ENCODE measurements at regions not wholly inside any gene's neighbourhood (a gene's known extent, or its start where the extent isn't known, plus 50 kb on each side); places are given as distances from the start of the nearest gene placed in this dataset.
"Not testable (repeated sequence)": the region's sequence is repeated elsewhere in the genome, so short reads cannot be mapped to it uniquely, and the experiment has no call there.

DNA sequence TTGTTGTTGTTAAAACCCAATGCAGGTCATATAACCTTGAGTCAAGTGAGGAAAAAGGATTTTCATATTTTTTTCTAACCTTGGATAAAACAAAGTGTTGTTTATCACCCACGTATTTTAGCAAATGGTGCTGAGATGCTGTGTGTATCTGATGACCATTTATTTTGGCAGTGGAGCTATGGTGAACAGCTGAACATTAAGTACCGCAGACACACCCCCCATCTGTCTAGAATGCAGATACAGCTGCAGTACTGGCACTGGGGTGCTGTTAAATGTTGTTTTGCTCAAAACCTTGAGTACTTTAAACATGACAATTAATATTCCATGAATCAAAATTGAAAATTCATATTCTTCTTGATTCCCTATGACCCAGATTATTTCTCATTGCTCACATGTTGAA lies 773.3 kb upstream of the SLC39A10 start:
- DNase-seq: peak; percentile 55

DNA sequence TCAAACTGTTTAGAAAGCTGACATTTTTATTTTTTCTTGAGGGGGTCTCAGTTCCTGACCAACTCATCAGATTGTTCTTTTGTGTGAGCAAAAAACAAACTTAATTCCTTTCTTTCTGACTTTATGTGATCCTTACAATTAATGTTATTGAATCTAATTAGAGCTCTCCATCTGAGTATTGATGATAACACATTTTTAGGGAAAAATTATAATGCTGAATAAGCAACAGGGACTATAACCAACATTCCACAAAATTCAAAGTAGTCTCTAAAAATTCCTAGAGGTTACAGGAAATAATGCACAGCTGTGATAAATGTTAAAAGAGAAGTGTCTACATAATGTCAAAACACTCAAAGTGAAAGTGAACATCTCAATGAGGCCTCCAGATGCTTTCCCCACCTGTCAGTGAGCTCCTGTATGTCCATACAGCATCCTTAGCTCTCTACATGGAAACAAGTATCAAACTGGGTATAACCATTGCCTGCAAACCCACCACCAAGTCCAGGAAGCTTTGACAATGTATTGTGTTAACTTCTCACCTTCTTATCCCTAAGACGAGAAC lies 786.0 kb upstream of the SLC39A10 start:
- DNase-seq: peak; percentile 90

DNA sequence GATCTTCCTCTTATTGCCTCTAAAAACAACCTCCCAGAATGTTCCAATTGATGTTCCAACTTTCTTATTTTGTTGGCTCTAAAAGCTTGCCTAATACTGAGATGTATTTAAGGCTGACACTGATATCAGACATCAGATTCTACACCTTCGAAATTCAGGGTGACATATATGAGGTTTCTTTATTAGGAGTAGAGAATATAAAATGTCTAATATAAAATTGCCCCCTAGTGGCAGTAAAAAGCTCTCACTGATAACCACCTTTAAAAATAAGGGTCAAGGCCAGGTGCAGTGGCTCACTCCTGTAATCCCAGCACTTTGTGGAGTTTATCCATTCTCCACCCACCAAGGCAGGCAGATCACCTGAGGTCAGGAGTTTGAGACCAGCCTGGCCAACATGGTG lies 789.7 kb upstream of the SLC39A10 start:
- no peak for DNase-seq

DNA sequence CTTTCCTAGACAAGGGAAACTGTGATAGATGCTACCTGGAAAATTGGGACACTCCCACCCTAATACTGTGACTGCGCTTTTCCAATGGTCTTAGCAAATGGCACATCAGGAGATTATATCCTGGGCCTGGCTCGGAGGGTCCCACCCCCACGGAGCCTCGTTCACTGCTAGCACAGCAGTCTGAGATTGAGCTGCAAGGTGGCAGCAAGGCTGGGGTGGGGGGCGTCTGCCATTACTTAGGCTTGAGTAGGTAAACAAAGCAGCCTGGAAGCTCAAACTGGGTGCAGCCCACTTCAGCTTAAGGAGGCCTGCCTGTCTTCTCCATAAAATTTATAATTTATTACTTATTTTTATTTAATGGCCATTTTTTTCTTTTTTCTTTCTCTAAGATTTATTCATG lies 802.1 kb upstream of the SLC39A10 start:
- DNase-seq: no peak

DNA sequence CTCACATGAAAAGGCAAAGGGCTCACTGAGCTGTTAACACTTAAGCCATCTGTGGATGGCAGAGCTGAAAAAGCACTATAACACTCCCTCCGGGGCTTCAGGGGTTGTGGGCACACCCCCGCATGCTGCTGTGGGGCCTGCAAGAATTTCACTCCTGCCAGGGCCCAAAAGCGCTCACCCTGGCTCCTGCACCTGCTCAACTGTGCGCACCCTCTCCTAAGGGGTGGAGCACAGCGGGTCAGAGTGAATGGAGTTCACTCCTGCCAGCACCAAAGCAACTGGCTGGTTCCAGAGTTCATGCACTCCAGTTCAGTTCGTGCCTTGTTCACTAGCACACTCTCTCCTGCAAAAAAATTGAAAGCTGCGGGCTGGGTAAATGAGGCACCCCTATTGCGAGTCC lies 814.2 kb upstream of the SLC39A10 start:
- DNase-seq: no peak

DNA sequence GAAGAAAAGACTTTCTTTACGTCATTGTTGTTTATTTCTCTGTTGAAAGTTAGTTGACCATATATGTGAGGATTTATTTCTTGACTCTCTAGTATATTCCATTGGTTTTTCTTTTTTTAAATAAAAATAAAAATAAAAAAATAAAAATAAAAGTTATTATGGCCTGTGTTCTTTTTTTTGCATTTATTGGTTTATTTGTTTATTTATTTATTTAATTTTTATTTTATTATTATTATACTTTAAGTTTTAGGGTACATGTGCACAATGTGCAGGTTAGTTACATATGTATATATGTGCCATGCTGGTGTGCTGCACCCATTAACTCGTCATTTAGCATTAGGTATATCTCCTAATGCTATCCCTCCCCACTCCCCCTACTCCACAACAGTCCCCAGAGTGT lies 822.7 kb upstream of the SLC39A10 start:
- not testable (repeated sequence) for DNase-seq

DNA sequence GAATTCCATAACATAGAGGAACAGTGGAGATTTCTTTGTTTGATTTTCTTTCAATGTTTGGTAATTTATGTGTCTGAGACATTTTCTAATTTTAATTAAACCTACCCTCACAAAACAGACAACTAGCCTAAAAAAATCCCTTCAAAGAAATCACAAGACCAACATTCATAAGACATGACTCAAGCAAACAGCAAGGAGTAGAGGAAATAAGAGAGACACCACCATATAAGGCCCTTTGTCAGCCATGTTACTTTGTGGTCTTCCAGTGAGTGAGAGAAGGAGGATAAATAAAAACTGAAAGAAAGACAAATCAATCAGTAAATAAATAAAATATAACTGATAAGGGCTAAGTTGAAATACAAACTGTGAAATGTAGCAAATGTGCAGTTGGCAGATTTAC lies 830.8 kb upstream of the SLC39A10 start:
- no peak for DNase-seq

DNA sequence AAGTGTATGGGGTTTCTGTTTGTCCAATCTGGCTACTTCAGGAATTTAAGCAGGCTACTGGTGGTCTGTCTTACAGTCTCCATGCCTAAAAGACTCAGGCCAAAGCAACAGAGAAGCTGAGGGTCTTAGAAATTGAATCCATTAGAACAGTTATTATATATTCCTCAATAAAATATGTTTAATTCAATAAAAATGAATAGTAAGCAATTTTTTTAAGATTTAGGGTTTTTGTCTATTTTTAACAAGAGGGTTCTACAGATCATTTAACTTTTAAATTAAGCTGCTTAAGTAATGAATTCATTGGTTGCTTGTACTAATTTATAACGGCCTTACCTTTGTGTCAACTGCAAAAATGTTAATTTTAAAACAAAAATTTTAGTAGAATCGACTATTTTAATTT lies 832.6 kb upstream of the SLC39A10 start:
- no peak for DNase-seq

DNA sequence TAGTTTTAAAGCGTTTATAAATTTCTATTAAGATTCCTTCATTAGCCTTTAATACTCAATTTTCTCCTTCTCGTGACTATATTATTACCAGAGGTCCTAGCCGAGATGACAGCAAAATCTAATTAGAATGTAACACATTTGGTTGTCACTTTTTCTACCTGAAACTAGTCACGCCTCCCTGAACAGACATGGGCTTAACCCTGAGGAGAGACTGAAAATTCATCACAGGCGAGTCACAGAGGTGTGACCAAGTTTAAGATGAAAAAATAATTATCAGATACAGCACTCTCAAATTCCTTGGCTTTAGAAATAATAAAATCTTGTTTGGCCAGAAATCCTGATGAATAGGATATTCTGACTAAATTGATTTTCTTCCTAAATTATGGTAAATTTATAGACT lies 834.4 kb upstream of the SLC39A10 start:
- DNase-seq: no peak

DNA sequence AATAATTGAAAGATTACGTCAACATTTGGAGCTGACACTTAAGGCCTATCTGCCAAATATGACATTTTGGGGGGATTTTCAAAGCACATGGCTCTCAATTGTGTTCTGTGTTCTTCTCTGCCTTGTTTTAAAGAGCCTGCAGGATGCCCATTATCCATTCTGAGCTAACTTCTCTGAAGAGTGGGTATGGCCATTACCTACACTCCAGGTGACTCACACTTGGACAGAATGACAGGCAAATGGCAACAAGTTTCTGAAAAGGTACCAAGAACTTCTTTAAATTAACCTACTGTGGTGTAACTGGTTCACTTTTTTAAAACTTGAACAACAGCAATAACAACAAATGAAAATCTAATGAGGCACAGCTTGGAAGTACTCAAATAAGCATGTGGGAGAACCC lies 834.9 kb upstream of the SLC39A10 start:
- no peak for DNase-seq

DNA sequence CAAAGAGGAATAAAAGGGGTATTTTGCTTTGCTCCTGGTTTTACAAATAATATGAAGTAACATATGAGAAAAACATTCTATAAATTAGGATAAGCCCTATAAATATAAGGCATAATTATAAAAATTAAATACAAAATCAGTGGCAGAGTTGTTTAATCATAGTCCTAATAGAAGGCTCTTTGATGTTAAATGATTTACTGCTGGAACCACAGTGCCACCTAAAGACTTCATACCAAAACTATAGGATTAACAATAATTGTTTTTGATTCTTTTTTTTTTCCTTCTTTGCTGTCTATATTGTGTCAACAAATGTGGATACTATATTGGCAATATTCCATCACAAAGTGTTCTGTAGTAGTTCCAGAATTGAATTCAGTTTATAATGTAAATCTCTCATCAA lies 837.7 kb upstream of the SLC39A10 start:
- no peak for DNase-seq

DNA sequence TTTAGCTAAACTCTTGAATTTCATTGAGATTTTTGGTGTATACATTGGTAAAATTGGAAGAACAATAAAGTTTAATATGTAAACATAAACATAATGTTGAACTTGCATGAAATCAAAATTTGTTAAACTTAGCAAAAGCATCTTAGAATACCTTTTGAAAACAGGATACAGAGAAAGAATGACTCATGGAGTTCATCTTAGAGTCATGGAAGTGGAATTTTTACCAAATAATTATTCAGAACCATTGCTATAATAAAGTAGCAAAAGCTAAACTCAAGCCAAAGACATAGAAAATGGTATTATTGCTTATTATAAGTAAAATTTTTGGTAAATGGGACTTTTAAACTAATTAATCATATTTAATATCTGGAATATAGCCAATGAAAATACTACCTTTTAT lies 841.6 kb upstream of the SLC39A10 start:
- DNase-seq: no peak

DNA sequence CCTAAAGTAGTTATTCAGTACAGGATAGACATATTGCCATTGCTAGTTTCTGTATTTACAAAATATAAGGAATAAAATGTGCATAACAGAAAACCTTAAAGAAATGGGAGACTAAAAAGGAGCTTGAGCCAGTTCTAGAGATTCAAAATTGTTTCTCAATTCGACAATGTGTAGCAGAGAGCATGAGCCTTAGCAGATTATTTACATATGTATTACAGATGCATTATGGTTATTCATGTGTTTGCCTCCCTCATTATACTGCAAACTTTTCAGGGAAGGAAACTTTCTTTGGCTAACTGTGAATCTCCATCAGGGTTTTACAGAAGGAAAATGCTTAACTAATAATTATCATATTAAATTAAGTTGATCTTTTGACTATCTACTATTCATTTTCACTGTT lies 854.4 kb upstream of the SLC39A10 start:
- DNase-seq: no peak

DNA sequence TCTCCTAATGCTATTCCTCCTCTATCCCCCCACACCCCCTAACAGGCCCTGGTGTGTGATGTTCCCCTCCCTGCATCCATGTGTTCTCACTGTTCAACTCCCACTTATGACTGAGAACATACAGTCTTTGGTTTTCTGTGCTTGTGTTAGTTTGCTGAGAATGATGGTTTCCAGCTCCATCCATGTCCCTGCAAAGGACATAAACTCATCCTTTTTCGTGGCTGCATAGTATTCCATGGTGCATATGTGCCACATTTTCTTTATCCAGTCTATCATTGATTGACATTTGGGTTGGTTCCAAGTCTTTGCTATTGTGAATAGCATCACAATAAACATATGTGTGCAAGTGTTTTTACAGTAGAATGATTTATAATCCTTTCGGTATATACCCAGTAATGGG lies 870.0 kb upstream of the SLC39A10 start:
- not testable (repeated sequence) for DNase-seq

DNA sequence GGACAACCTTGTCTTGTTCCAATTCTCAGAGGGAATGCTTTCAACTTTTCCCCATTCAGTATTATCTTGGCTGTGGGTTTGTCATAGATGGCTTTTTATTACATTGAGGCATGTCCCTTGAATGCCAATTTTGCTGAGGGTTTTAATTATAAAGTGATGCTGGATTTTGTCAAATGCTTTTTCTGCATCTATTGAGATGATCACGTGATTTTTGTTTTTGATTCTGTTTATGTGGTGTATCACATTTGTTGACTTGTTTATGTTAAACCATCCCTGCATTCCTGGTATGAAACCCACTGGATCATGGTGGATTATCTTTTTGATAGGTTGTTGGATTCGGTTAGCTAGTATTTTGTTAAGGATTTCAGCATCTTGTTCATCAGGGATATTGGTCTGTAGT lies 885.6 kb upstream of the SLC39A10 start:
- DNase-seq: not testable (repeated sequence)

DNA sequence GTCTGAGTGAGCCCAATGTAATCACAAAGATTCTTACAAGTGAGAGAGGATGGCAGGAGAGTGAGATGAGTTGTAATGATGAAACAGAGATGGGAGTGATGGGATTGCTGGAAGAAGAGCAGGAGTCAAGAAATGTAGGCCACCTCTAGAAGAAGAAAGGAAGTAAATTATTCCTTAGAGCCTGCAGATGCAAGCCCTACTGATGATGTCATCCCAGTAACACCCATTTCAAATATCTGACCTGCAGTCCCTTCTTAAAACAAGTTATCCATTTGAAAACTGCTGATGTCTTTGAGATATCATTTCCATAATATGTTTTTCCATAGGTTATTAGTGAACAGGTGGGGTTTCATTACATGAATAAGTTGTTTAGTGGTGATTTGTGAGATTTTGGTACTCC lies 888.0 kb upstream of the SLC39A10 start:
- no peak for DNase-seq

DNA sequence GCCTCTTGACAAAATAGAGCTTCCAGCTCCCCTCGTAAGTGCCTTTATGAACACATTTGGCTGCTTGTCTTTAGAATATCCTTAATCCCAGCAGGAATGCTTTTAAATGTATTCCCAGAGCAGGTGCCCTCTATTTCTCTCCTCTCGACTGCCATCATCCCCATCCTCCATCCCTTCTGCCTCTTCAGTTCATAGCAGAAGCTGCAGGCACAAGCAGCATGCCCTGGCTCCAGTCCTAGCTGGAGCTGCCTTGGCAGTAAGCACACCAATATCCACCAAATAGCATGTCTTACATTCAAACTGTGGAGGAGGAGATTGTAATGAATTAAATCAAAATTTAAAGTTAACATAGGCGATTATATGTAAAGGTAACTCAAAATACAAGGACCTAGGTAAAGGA lies 891.3 kb upstream of the SLC39A10 start:
- no peak for DNase-seq

DNA sequence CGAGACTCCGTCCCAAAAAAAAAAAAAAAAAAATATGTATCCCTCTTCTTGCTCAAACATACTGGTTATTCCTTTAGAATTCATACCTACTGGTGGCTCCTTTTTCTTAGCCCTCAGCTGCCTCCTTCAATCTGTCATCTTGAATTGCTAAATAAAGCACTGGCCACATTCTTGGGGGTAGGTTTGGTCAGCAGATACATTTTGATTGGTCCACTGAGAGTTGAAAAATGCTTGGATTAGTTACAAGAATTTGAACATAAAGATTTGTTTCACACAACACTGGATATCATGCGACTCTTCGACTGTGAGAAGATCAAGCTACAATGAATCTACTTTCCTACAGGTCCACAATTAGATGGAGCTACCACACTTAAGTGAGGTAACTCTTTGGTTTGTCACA lies 906.1 kb upstream of the SLC39A10 start:
- DNase-seq: no peak

DNA sequence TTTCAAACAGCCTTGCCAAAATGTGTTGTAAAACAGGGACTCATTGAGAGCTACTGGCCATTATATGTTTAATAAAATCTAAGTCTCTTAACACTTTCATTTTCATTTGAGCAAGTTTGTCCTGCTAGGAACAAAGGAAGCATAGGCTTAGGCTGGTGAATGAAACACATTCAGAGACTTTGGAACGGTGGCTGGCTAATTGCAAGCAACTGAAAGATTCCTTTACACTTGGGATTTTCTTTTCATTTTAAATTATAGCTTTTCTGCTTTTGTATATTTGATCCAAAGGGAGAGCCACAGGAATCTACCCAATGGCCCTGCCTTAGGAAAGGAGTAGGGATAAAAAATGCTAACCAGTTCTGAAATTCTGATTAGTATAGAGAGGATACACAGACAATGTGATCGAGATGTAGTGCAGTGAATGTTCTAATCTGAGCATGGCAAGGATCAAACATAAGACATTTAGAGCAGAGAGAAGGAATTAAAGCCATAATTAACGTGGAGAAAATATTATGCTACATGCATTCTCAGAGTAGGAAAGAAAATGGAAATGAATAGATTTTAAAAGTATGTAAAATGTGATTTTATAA lies 911.4 kb upstream of the SLC39A10 start:
- no peak for DNase-seq

DNA sequence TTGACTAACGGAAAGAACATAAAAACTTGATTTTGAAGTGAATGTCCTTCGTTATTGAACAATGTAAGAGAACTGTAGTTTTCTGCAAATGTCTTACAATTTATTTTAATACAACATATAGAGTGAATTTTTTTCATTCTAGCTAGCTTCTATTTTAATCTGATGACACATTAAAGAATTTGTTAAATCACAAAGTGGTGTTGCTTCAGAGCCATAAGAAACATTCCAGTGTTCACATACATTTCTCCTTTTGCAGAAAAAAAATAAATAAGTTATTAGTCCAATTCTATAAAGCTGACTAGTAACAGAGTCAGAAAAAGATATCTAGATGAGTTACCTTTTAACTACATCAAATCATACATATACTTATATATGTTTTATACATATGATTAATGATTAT lies 914.3 kb upstream of the SLC39A10 start:
- no peak for DNase-seq

DNA sequence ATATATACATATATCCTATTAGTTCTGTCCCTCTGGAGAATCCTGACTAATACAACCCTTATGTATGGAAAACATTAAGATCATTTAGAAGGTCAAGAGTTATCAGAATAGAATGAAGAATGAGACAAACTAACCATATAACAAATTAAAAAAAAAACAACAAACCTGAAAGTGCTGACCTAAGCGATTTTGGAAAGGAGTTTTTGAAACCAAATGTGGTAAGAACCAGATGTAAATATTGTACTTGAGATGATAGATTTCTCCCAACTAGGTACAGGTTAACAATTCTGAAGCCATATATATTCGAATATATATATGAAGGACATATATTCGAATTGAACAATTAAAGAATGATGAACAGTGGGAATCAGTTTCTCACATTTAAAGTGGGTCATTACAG lies 917.8 kb upstream of the SLC39A10 start:
- no peak for DNase-seq

DNA sequence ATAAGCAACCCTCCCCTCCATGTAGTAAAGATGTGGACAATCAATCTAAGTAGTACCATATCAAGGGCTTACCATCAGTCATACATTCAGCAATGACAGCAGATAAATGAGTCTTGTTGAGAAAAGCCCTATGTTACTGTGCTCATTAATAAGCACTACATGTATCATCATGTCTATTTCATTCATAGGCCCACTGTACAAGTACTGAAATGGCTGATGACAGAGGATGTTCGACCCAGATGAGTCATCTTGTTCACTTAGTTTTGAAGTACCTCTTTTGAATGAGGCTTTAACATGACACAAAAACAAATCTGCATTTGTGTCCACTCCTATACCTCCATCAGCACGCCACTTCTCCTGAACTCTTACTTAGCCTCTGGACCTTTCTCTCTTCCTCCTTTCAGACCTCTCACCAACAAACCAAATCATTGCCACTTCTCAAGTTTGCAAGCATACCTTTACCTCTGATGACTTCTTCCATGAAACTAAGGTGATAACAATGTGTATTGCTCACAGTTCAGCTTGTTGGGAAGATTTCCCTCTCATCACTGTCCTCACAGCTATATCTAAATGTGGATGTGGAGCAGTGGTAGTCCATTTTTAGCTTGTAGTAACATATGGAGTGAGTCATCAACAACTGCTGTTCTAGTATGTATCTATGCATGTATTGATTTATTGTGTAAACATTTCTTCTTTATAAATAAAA lies 921.0 kb upstream of the SLC39A10 start:
- DNase-seq: no peak

DNA sequence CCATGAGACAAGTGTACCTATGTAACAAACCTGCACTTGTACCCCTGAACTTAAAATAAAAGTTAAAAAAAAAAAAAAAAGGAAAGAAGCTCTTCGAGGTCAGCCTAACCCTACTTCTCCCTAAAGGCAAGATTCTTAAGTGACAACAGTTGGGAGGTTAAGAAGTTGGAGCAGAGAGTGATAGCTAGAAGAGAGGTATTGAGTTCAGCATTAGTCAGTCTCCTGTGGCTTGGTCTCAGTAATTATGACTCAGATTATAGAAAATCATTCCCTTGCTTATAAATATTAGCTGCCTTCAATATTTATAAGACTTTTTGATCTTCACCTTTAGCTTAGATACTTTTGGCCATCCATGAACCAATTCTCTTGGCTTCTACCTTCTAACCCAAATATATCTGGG lies 926.8 kb upstream of the SLC39A10 start:
- DNase-seq: no peak

DNA sequence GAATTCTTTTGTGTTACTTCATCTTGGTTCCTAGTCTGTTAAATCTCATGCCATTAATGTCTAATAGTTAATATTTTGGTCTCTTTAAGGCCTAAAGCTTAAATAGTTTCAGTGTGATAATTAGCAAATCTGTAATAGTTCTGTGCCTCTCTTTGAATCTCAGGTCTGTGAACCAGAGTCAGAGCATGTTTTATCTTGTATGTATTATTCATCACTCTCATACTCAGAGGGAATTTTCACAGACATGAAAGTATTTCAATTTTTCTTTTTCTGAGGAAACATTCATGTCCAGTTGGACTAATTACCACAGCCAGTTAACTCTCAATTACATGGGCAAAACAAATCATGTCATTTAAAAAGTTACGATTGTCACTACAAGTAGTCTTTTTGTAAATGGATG lies 931.9 kb upstream of the SLC39A10 start:
- no peak for DNase-seq

DNA sequence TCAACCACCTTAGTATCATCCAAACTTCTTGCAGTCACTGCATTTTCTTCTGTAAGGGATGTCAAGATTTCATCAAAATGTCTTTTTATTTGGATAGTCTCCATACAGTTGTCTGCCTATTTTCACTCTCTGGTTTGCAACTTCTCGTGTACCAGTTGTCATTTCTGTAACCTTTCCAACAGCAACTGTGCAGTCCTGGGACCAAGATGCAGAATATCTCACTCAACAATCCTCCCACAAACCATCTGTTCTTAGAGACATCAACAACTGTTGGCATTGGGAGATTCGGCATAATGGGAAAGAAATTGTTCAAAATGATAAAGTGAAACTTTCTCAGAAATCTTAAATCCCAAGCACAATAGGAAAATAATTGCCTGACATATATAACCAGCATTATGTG lies 933.6 kb upstream of the SLC39A10 start:
- no peak for DNase-seq

Measured in NCI-H524 treated with DMSO at 0.1 percent for 48 hours (cell line).